ENCODE measurements at regions not wholly inside any gene's neighbourhood (a gene's known extent, or its start where the extent isn't known, plus 50 kb on each side); places are given as distances from the start of the nearest gene placed in this dataset.
A peak's percentile ranks its signal among the peaks of the same experiment; 100 is the strongest.
"Not testable (repeated sequence)": the region's sequence is repeated elsewhere in the genome, so short reads cannot be mapped to it uniquely, and the experiment has no call there.

DNA sequence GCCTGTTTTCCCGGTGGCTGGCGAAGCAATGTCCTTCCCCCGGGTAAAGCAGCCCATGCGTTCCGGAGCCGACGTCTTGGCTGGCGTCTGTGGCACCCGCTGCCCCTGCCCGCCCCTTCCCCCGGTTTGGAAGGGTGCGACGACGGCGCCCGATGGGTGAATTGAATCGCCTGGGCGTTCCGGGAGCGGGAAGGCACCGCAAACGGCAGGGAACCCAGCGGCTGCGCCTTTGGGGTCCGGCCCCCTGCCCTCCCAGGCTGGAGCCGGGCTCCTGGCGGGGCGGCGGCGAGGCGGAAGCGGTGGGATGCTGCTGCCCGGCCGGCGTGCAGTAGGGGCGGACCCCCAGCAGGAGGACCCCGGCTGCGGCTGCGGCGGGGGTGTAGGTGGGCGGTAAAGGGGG, 123.6 kb upstream of the RHOU start:
- not testable (repeated sequence) for DNase-seq (ENCODE audit: low read depth)

DNA sequence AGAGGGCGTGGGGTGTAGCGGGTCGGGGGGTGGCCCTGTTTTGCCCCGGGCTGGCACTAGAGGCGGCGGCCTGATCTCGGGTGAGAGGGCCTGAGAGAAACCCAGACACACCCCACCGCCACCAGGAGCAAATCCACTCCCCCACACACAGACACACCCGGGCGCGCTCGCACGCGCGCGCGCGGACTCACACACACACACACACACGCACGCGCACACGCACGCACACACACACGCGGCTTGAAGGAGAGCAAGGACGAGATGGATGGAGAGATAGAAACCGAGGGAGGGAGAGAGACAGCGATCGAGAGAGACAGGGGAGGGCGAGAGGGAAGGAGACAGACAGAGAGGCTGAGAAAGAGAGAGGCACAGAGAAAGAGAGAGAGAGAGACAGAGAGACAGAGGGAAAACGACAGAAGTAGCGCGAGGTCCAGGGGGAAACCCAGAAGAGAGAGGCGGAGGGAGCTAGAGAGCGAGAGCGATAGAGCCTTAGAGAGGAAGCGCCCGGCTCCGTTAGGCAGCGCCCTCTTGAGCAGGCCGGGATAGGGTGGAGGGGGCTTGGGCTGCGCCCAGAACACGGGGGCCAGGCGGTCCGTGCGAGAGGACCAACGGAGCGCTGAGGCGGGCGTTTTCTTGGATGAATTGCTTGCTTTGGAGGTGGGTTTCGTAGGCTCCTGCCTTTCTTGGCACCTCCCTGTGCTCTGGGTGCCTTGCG, 113.1 kb upstream of the RHOU start:
- DNase-seq (ENCODE audit: low read depth); H3K4me3 ChIP-seq (ENCODE audit: low read length): not testable (repeated sequence)

More for the DNA sequence above, 123.6 kb upstream of the RHOU start:
- not testable (repeated sequence) for H3K4me3 ChIP-seq (ENCODE audit: low read length)

DNA sequence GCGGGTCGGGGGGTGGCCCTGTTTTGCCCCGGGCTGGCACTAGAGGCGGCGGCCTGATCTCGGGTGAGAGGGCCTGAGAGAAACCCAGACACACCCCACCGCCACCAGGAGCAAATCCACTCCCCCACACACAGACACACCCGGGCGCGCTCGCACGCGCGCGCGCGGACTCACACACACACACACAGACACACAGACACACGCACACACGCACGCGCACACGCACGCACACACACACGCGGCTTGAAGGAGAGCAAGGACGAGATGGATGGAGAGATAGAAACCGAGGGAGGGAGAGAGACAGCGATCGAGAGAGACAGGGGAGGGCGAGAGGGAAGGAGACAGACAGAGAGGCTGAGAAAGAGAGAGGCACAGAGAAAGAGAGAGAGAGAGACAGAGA, 108.8 kb upstream of the RHOU start:
- not testable (repeated sequence) for H3K4me3 ChIP-seq (ENCODE audit: low read length); DNase-seq (ENCODE audit: low read depth)

DNA sequence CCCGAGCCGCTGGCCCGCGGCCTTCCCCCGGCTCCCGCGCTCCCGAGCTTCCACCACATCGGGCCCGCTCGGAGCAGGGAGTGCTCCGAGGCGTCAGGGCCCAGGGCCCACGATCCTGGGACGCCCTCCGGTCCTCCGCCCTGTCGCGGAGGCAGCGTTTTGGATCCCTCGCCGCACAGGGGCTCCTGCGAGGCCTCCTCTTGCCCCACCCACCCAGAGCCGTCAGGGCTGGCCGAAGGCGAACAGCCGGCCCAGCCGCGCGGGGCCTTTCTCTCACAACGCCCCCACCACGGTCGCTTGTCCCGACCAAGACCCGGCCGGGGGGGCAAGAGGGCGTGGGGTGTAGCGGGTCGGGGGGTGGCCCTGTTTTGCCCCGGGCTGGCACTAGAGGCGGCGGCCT, 102.4 kb upstream of the RHOU start:
- H3K4me3 ChIP-seq (ENCODE audit: low read length); DNase-seq (ENCODE audit: low read depth): not testable (repeated sequence)

DNA sequence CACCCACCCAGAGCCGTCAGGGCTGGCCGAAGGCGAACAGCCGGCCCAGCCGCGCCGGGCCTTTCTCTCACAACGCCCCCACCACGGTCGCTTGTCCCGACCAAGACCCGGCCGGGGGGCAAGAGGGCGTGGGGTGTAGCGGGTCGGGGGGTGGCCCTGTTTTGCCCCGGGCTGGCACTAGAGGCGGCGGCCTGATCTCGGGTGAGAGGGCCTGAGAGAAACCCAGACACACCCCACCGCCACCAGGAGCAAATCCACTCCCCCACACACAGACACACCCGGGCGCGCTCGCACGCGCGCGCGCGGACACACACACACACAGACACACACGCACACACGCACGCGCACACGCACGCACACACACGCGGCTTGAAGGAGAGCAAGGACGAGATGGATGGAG, 100.0 kb upstream of the RHOU start:
- not testable (repeated sequence) for DNase-seq (ENCODE audit: low read depth)
- peak overlapping the region; percentile 20 for H3K4me3 ChIP-seq (ENCODE audit: low read length)

DNA sequence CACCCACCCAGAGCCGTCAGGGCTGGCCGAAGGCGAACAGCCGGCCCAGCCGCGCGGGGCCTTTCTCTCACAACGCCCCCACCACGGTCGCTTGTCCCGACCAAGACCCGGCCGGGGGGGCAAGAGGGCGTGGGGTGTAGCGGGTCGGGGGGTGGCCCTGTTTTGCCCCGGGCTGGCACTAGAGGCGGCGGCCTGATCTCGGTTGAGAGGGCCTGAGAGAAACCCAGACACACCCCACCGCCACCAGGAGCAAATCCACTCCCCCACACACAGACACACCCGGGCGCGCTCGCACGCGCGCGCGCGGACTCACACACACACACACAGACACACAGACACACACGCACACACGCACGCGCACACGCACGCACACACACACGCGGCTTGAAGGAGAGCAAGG, 97.8 kb upstream of the RHOU start:
- H3K4me3 ChIP-seq (ENCODE audit: low read length) = peak overlapping the region; percentile 29
- not testable (repeated sequence) for DNase-seq (ENCODE audit: low read depth)

DNA sequence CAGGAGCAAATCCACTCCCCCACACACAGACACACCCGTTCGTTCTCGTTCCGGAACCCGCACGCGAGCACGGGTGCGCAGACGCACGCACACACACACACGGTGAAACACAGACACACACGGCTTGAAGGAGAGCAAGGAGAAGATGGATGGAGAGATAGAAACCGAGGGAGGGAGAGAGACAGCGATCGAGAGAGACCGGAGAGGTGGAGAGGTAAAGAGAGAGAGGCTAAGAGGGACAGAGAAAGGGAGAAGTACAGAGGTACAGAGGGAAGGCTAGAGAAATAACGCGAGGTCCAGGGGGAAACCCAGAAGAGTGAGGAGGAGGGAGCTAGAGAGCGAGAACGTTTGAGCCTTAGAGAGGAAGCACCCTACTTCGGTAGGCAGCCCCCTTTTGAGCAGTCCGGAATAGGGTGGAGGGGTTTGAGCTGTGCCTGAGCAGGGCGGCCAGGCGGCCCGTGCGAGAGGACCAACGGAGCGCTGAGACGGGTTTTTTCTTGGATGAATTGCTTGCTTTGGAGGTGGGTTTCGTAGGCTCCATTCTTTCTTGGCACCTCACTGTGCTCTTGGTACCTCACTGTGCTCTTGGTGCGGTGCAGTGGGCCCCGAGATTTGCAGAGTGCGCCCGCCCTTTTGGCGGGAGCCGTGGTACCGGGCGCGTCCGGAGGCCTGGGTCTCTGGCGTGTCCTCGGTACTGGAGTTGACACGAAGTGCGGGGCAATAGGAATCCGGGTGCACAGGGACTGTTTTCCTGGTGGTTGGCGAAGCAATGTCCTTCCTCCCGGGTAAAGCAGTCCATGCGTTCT, 88.4 kb upstream of the RHOU start:
- no peak for DNase-seq (ENCODE audit: low read depth)
- TF ChIP-seq, protein P1, sequence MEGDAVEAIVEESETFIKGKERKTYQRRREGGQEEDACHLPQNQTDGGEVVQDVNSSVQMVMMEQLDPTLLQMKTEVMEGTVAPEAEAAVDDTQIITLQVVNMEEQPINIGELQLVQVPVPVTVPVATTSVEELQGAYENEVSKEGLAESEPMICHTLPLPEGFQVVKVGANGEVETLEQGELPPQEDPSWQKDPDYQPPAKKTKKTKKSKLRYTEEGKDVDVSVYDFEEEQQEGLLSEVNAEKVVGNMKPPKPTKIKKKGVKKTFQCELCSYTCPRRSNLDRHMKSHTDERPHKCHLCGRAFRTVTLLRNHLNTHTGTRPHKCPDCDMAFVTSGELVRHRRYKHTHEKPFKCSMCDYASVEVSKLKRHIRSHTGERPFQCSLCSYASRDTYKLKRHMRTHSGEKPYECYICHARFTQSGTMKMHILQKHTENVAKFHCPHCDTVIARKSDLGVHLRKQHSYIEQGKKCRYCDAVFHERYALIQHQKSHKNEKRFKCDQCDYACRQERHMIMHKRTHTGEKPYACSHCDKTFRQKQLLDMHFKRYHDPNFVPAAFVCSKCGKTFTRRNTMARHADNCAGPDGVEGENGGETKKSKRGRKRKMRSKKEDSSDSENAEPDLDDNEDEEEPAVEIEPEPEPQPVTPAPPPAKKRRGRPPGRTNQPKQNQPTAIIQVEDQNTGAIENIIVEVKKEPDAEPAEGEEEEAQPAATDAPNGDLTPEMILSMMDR (conservative IDR thresholded peaks at IDR 0.05; ENCODE audit: low read depth, low read length) = no peak
- H3K4me3 ChIP-seq (ENCODE audit: low read length) = peak overlapping the region; percentile 59

DNA sequence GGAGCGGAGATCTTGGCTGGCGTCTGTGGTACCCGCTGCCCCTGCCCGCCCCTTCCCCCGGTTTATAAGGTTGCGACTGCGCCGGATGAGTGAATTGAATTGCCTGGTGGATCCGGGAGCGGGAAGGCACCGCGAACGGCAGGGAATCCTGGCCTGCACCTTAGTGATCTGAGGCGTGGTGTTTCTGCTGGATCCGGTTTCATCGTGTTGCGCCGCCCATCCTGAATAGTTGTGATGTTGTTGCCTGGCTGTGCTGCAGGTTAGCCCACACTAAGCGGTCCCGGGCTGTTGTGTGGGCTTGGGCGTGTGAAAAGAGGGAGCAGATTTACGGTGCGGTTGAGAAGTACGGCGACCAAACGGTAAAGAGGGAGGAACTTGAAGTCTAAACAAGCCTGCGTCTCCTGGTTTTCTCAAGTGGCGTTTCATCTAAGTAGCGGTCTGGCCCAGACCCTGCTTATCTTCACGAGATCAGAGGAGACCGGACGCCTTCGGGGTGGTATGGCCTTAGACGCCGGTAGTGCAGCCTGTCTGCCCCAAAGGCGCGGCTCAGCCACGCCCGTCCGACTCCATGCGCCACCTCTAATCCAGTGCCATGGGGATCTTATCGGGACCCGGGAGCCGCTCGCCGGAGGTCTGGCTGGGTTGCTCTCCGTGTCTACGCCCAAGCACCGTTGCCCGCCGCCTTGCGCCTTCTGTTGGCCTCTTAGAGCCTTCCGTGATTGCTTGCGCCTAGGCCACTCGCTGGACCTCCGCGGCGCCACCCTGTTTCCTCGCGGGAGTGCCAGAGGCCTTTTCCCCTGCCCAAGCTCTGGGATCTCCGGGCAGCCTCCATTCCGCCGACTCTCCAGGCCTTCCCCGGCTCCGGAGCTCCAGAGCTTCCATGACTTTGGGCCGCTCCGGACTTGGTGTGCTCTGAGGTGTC, 87.5 kb upstream of the RHOU start:
- peak overlapping the region; percentile 59 for H3K4me3 ChIP-seq (ENCODE audit: low read length)
- DNase-seq (ENCODE audit: low read depth) = no peak
- TF ChIP-seq, protein P1 (conservative IDR thresholded peaks at IDR 0.05; ENCODE audit: low read depth, low read length) = no peak

DNA sequence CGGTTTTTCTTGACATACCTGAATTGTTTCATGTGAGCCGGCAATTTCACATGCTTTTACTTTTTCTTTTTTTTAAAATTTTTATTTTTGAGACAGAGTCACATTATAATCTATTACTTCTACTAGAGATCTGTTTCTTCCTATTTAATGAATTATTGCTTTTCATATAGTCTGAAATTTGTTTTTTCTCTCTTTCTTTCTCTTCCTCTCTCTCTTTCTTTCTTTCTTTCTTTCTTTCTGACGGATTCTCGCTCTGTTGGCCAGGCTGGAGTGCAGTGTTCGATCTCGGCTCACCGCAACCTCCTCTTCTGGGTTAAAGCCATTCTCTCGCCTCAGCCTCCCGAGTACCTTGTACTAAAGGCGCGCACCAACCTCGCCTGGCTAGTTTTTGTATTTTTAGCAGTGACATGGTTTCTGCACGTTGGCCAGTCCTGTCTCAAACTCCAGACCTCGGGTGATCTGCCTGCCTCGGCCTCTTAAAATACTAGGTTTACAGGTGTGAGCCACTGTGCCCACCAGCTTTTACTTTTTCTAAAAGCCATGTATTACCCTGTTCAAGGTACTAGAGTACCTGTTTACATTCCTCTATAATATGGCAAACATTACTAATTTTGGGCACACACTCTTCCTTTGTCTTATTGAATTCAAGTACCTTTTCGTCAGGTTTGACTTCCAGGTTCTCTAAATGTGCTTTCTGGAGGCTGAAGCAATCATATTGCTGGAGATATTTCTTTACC, 86.5 kb upstream of the RHOU start:
- DNase-seq (ENCODE audit: low read depth) = no peak
- TF ChIP-seq, protein P1 (conservative IDR thresholded peaks at IDR 0.05; ENCODE audit: low read depth, low read length) = no peak
- no peak overlapping the region for H3K4me3 ChIP-seq (ENCODE audit: low read length)

Data from retinal pigment epithelial cell (primary cell).